ENCODE measurements at regions not wholly inside any gene's neighbourhood (a gene's known extent, or its start where the extent isn't known, plus 50 kb on each side); places are given as distances from the start of the nearest gene placed in this dataset.
"Not testable (repeated sequence)": the region's sequence is repeated elsewhere in the genome, so short reads cannot be mapped to it uniquely, and the experiment has no call there.

GRCh38 chr2:159880729-159881128 lies 82.7 kb upstream of the CD302 start:
- H3K4me3 ChIP-seq (ENCODE audit: low read depth, poor library complexity, severe bottlenecking) = no peak overlapping the region
- DNase-seq (ENCODE audit: low spot score in 2 of 2) = no peak
- WGBS, 2 donors = 90 to 95% methylated on average over 8 of the region's 8 CpGs
- intact Hi-C loops (cut with DNase I; ENCODE audit: low total_unique reads) = no loop called here
- TF ChIP-seq CTCF (IDR thresholded peaks at IDR 0.05) (no peak), POLR2A (IDR thresholded peaks at IDR 0.05) (no peak)

GRCh38 chr2:159879051-159879604 lies 81.1 kb upstream of the CD302 start:
- 79 to 85% methylated on average over 2 of the region's 2 CpGs for WGBS, 2 donors
- TF ChIP-seq POLR2A (IDR thresholded peaks at IDR 0.05) = no peak
- no peak for TF ChIP-seq CTCF (IDR thresholded peaks at IDR 0.05)

GRCh38 chr2:159875083-159875482 lies 77.1 kb upstream of the CD302 start:
- intact Hi-C loops (cut with DNase I; ENCODE audit: low total_unique reads) = no loop called here
- no peak for DNase-seq (ENCODE audit: low spot score in 2 of 2)
- WGBS, 2 donors = 58 to 64% methylated on average over 3 of the region's 3 CpGs
- H3K4me3 ChIP-seq (ENCODE audit: low read depth, poor library complexity, severe bottlenecking) = no peak overlapping the region
- TF ChIP-seq POLR2A (IDR thresholded peaks at IDR 0.05) (no peak), CTCF (IDR thresholded peaks at IDR 0.05) (no peak)

More at GRCh38 chr2:159879051-159879604, 81.1 kb upstream of the CD302 start:
- no peak overlapping the region for H3K4me3 ChIP-seq (ENCODE audit: low read depth, poor library complexity, severe bottlenecking)
- intact Hi-C loops (cut with DNase I; ENCODE audit: low total_unique reads) = no loop called here
- DNase-seq (ENCODE audit: low spot score in 2 of 2) = no peak

GRCh38 chr2:159873258-159873657 lies 75.2 kb upstream of the CD302 start:
- intact Hi-C loops (cut with DNase I; ENCODE audit: low total_unique reads) = no loop called here
- DNase-seq (ENCODE audit: low spot score in 2 of 2) = no peak
- no peak overlapping the region for H3K4me3 ChIP-seq (ENCODE audit: low read depth, poor library complexity, severe bottlenecking)
- WGBS, 2 donors = 60 to 62% methylated on average over 3 of the region's 3 CpGs
- TF ChIP-seq CTCF (IDR thresholded peaks at IDR 0.05) (no peak), POLR2A (IDR thresholded peaks at IDR 0.05) (no peak)

- intact Hi-C loops (cut with DNase I; ENCODE audit: low total_unique reads) = no loop called here
- 89 to 90% methylated on average over 2 of the region's 2 CpGs for WGBS, 2 donors
- no peak overlapping the region for H3K4me3 ChIP-seq (ENCODE audit: low read depth, poor library complexity, severe bottlenecking)
- TF ChIP-seq POLR2A (IDR thresholded peaks at IDR 0.05) = no peak
- TF ChIP-seq CTCF (IDR thresholded peaks at IDR 0.05) = no peak
- no peak for DNase-seq (ENCODE audit: low spot score in 2 of 2)
These were observed 74.3 kb upstream of the CD302 start for GRCh38 chr2:159872353-159872752.

GRCh38 chr2:159868598-159869159 lies 70.7 kb upstream of the CD302 start:
- 83 to 91% methylated on average over 7 of the region's 7 CpGs for WGBS, 2 donors
- not testable (repeated sequence) for H3K4me3 ChIP-seq (ENCODE audit: low read depth, poor library complexity, severe bottlenecking)

More at GRCh38 chr2:159868598-159869159, 70.7 kb upstream of the CD302 start:
- intact Hi-C loops (cut with DNase I; ENCODE audit: low total_unique reads); DNase-seq (ENCODE audit: low spot score in 2 of 2): not testable (repeated sequence)
